GM12874 (cell line): ENCODE measurements at regions not wholly inside any gene's neighbourhood (a gene's known extent, or its start where the extent isn't known, plus 50 kb on each side); places are given as distances from the start of the nearest gene placed in this dataset.

Source experiments
- TF ChIP-seq, protein P1 (sequence below): IDR thresholded peaks from 2 replicates; pipeline ENCODE4 v1.5.1; 2011; ENCODE audit warnings: low read depth, mild to moderate bottlenecking, control low read depth, low read length, moderate library complexity; ENCODE audit not compliant: insufficient read depth

DNA sequence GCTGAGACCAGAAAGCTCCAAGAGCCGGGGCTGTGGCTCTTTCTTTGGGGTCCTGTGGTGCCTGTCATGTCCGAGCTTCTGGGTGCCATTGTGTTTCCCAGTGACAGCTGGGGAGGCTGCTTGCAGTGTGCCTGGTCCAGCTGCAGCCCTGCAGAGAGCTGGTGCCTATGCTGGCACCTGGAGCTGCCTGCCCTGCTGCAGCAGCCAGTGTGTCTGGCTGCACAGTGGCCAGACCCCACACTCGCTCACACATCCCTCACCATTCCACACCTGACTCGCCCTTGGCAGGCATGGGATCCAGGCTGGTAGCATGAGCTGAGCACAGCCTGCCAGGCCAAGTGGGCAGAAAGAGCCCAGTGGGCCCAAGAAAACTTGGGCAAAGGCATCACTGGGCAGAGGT is 635.1 kb upstream of the SEMA3D start:
- TF ChIP-seq, protein P1, sequence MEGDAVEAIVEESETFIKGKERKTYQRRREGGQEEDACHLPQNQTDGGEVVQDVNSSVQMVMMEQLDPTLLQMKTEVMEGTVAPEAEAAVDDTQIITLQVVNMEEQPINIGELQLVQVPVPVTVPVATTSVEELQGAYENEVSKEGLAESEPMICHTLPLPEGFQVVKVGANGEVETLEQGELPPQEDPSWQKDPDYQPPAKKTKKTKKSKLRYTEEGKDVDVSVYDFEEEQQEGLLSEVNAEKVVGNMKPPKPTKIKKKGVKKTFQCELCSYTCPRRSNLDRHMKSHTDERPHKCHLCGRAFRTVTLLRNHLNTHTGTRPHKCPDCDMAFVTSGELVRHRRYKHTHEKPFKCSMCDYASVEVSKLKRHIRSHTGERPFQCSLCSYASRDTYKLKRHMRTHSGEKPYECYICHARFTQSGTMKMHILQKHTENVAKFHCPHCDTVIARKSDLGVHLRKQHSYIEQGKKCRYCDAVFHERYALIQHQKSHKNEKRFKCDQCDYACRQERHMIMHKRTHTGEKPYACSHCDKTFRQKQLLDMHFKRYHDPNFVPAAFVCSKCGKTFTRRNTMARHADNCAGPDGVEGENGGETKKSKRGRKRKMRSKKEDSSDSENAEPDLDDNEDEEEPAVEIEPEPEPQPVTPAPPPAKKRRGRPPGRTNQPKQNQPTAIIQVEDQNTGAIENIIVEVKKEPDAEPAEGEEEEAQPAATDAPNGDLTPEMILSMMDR, result no peak

DNA sequence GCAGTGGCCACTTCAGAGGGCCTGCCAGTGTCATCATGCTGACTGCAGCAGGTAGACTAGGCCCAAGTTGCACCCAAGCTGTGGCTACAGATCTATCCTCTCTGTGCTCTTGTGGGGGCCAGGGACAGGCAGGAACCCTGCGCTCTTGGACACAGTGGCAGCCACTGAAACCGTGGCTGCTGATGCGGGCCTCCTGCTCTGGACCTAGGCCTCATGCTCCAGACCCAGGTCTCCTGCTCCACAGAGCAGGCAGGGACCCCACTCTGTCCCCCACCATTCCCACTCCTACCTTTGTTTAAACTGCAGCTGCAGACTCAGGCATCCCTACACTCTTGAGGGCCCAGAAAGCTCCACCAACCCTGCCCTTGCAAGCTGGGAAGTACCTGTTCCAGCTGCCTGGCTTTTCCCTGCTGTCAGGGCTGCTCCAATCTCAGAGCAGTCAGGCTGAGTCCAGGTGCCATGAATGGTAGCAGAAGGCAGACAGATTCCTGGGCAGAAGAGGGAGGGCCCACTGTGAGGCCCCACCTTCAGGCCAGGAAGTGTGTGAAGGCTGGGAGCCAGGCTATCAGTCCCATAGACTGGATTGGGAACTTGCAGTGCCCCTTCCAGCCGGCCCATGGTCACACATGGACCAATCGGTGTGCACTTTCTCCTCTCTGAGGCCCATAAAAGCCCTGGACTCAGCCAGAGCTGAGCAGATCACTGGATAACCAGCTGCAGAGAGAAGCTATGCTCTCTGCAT is 634.0 kb upstream of the SEMA3D start:
- TF ChIP-seq, protein P1, result no peak

DNA sequence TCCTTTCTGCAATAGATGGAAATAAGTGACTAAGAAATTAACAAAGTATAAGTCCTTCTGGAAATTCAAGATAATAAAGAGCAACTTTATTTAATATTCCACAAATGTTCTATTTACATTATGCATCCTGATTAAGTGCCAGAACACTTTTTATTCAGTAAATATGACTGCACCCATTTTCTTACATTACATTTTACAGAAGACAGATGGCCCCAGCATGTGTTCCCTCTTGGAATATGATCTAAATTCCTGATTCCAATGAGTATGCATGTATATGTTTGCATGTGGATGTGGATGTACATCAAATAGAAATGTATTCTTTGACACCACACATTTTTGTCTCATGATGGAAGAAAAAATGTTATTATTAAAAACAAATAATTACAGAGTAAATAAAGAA is 628.7 kb upstream of the SEMA3D start:
- TF ChIP-seq, protein P1, result no peak

DNA sequence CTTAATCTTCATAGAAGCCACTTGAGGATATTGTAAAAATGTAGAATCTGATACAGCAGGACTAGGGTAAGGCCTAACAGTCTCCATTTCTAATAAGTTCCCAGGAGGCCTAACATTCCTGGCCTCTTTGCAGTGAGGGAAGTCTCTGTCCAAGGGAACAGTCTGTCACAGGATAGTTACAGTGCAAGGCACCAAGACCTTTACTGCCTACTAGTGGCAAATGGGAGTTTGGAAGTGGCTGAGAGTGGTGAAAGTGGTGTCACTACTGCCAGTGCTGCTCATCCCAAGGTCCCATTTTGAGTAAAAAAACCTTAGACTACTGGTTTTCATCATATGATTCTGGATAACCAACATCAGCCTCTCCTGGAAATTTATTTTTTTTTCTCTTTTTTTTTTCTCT is 619.5 kb upstream of the SEMA3D start:
- TF ChIP-seq, protein P1, result peak; percentile 16; the same call in 1 of the 2 replicates

GRCh38 chr7:85805656-85806055 is 618.8 kb upstream of the SEMA3D start:
- TF ChIP-seq, protein P1, result no peak

DNA sequence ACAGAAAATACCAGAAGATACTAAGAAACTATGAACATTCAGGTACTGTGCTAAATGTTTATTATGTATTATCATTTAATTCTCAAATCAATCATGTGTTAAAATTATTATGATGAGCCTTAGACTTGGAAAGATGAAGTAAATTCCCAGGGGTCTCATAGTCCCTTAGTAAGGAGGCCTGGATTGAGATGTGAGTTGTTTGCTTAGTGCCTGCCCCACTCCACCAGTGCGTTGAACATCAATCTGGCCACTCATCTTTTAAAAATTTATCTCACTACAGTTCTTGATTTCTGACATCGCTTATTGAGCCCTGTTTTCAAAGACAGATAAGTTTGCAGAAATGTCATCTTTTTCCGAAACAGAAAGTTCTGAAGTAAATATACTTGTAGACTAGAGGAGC is 618.4 kb upstream of the SEMA3D start:
- TF ChIP-seq, protein P1, result no peak

GRCh38 chr7:85802211-85802610 is 615.4 kb upstream of the SEMA3D start:
- TF ChIP-seq, protein P1, result no peak

GRCh38 chr7:85796956-85797355 is 610.1 kb upstream of the SEMA3D start:
- TF ChIP-seq, protein P1, result no peak
